SK-MEL-5 (cell line): ENCODE measurements at regions not wholly inside any gene's neighbourhood (a gene's known extent, or its start where the extent isn't known, plus 50 kb on each side); places are given as distances from the start of the nearest gene placed in this dataset.
A peak's percentile ranks its signal among the peaks of the same experiment; 100 is the strongest.
"Not testable (repeated sequence)": the region's sequence is repeated elsewhere in the genome, so short reads cannot be mapped to it uniquely, and the experiment has no call there.

Experiments
- DNase-seq: peaks from one replicate; pipeline ENCODE4 v3.0.0-alpha.2; 2016; ENCODE audit warnings: low read depth, low spot score
- in situ Hi-C: cut with HindIII; loops from 2 replicates; pipeline ENCODE4 v1.10.0; 2016; ENCODE audit warnings: low sequenced_read_pairs, high pct_unique_total_duplicates, low pct_unique_long_range_greater_than_20kb

- in situ Hi-C loops, result no loop called here
- DNase-seq, result no peak
Observed at GRCh38 chr2:166661824-166662223, 167.8 kb upstream of the SCN7A start.

- in situ Hi-C loops, result no loop called here
- DNase-seq, result no peak
Observed at GRCh38 chr2:166661391-166661790, 167.3 kb upstream of the SCN7A start.

GRCh38 chr2:166658901-166659300, 164.9 kb upstream of the SCN7A start:
- in situ Hi-C loops, result no loop called here
- no peak for DNase-seq

- no peak for DNase-seq
- in situ Hi-C loops, result no loop called here
Observed at GRCh38 chr2:166653185-166653813, 159.2 kb upstream of the SCN7A start.

GRCh38 chr2:166651991-166652390, 157.9 kb upstream of the SCN7A start:
- in situ Hi-C loops, result no loop called here
- DNase-seq, result peak; percentile 70

- in situ Hi-C loops, result no loop called here
- DNase-seq, result no peak
Observed at GRCh38 chr2:166651080-166651675, 157.1 kb upstream of the SCN7A start.

- no peak for DNase-seq
- in situ Hi-C loops, result no loop called here
Observed at GRCh38 chr2:166647935-166648334, 153.9 kb upstream of the SCN7A start.

GRCh38 chr2:166643980-166644379, 149.9 kb upstream of the SCN7A start:
- in situ Hi-C loops, result no loop called here
- DNase-seq, result no peak

- in situ Hi-C loops, DNase-seq: not testable (repeated sequence)
Observed at GRCh38 chr2:166641516-166641915, 147.5 kb upstream of the SCN7A start.

- peak; percentile 7 for DNase-seq
- in situ Hi-C loops, result no loop called here
Observed at GRCh38 chr2:166637051-166637450, 143.0 kb upstream of the SCN7A start.

GRCh38 chr2:166634706-166635105, 140.7 kb upstream of the SCN7A start:
- in situ Hi-C loops, result no loop called here
- no peak for DNase-seq

GRCh38 chr2:166632616-166633015, 138.6 kb upstream of the SCN7A start:
- DNase-seq, result peak; percentile 91
- in situ Hi-C loops, result no loop called here

- peak; percentile 93 for DNase-seq
- in situ Hi-C loops, result no loop called here
Observed at GRCh38 chr2:166628478-166629136, 134.6 kb upstream of the SCN7A start.

GRCh38 chr2:166627893-166628292, 133.8 kb upstream of the SCN7A start:
- peak; percentile 42 for DNase-seq
- in situ Hi-C loops, result no loop called here

GRCh38 chr2:166625670-166626069, 131.6 kb upstream of the SCN7A start:
- no peak for DNase-seq
- in situ Hi-C loops, result no loop called here

- no peak for DNase-seq
- in situ Hi-C loops, result no loop called here
Observed at GRCh38 chr2:166614503-166614902, 120.5 kb upstream of the SCN7A start.

GRCh38 chr2:166614029-166614428, 120.0 kb upstream of the SCN7A start:
- DNase-seq, result no peak
- in situ Hi-C loops, result no loop called here

GRCh38 chr2:166613226-166613625, 119.2 kb upstream of the SCN7A start:
- in situ Hi-C loops, result no loop called here
- DNase-seq, result no peak

GRCh38 chr2:166612214-166612613, 118.2 kb upstream of the SCN7A start:
- in situ Hi-C loops, result no loop called here
- no peak for DNase-seq
